HG03521 (cell line): ENCODE measurements at regions not wholly inside any gene's neighbourhood (a gene's known extent, or its start where the extent isn't known, plus 50 kb on each side); places are given as distances from the start of the nearest gene placed in this dataset.
A peak's percentile ranks its signal among the peaks of the same experiment; 100 is the strongest.
"Not testable (repeated sequence)": the region's sequence is repeated elsewhere in the genome, so short reads cannot be mapped to it uniquely, and the experiment has no call there.

Source experiments
- ATAC-seq: cut with Tn5 transposase; IDR thresholded peaks from one replicate; pipeline ENCODE4 v1.9.1; 2021; ENCODE audit warnings: mild to moderate bottlenecking, moderate library complexity; ENCODE audit not compliant: unreplicated experiment

- no peak for ATAC-seq
Observed at GRCh38 chr4:112708772-112709171, 71.8 kb downstream of the LARP7 start.

- ATAC-seq, result no peak
Observed at GRCh38 chr4:112714922-112715901, 78.3 kb downstream of the LARP7 start.

- no peak for ATAC-seq
Observed at GRCh38 chr4:112717856-112718255, 80.9 kb downstream of the LARP7 start.

- no peak for ATAC-seq
Observed at GRCh38 chr4:112721627-112722026, 84.7 kb downstream of the LARP7 start.

GRCh38 chr4:112726041-112726440 is 89.1 kb downstream of the LARP7 start:
- ATAC-seq, result no peak

- ATAC-seq, result not testable (repeated sequence)
Observed at GRCh38 chr4:112727728-112728127, 90.8 kb downstream of the LARP7 start.

GRCh38 chr4:112731715-112732114 is 94.8 kb downstream of the LARP7 start:
- no peak for ATAC-seq

- no peak for ATAC-seq
Observed at GRCh38 chr4:112732142-112732541, 95.2 kb downstream of the LARP7 start.

- ATAC-seq, result peak; percentile 60
Observed at GRCh38 chr4:112735474-112735951, 98.6 kb downstream of the LARP7 start.

- ATAC-seq, result no peak
Observed at GRCh38 chr4:112736718-112737135, 99.8 kb downstream of the LARP7 start.

- ATAC-seq, result no peak
Observed at GRCh38 chr4:112739442-112739841, 102.5 kb downstream of the LARP7 start.

GRCh38 chr4:112747036-112747435 is 110.1 kb downstream of the LARP7 start:
- ATAC-seq, result no peak

GRCh38 chr4:112748352-112748878 is 111.5 kb downstream of the LARP7 start:
- no peak for ATAC-seq

- not testable (repeated sequence) for ATAC-seq
Observed at GRCh38 chr4:112750749-112751148, 113.8 kb downstream of the LARP7 start.

GRCh38 chr4:112751447-112751846 is 114.5 kb downstream of the LARP7 start:
- ATAC-seq, result no peak

- no peak for ATAC-seq
Observed at GRCh38 chr4:112752061-112752460, 115.1 kb downstream of the LARP7 start.

- no peak for ATAC-seq
Observed at GRCh38 chr4:112752510-112752909, 115.6 kb downstream of the LARP7 start.

- no peak for ATAC-seq
Observed at GRCh38 chr4:112753333-112753732, 116.4 kb downstream of the LARP7 start.

- no peak for ATAC-seq
Observed at GRCh38 chr4:112759313-112759712, 122.4 kb downstream of the LARP7 start.

GRCh38 chr4:112765317-112765974 is 128.5 kb downstream of the LARP7 start:
- peak; percentile 55 for ATAC-seq

- ATAC-seq, result no peak
Observed at GRCh38 chr4:112766422-112766821, 129.5 kb downstream of the LARP7 start.

- no peak for ATAC-seq
Observed at GRCh38 chr4:112767386-112767785, 130.4 kb downstream of the LARP7 start.
